CD4-positive, alpha-beta T cell (primary cell): ENCODE measurements at regions not wholly inside any gene's neighbourhood (a gene's known extent, or its start where the extent isn't known, plus 50 kb on each side); places are given as distances from the start of the nearest gene placed in this dataset.

ENCODE experiments used
- ATAC-seq: fragments of 200-7000 bp; cut with Tn5 transposase; one replicate; pipeline ENCODE4 v1.10.0; 2022; ENCODE audit warnings: mild to moderate bottlenecking; ENCODE audit not compliant: poor library complexity
- CTCF ChIA-PET: fragments of 350-600 bp; sonication (Branson Sonifier 250); formaldehyde crosslinking; loops from one replicate; lab custom pipeline; 2021; ENCODE audit warnings: antibody characterized with exemption, inconsistent platforms; lab: Charles Lee
- POLR2A ChIA-PET: fragments of 350-600 bp; sonication (Branson Sonifier 250); formaldehyde crosslinking; loops from one replicate; lab custom pipeline; 2021; ENCODE audit warnings: antibody characterized with exemption, inconsistent platforms; lab: Charles Lee
- DNase-seq, 14 experiments: peaks; one replicate each; pipeline ENCODE4 v3.0.0-alpha.2; 2013 to 2020; ENCODE audit warnings: mixed read lengths in 2 of 14
- H3K27ac ChIP-seq, 2 donors: one replicate each; pipeline versions ENCODE4 v1.5.1 to v1.7.0; 2013; ENCODE audit warnings: low read length in 2 of 2, low read depth in 1 of 2, mild to moderate bottlenecking in 1 of 2
- H3K27me3 ChIP-seq, 2 experiments: 1 replicate in 1 of 2; 2 replicates in 1 of 2; pipeline versions ENCODE4 v1.6.1 to v1.7.0; 2013; ENCODE audit warnings: low read length in 2 of 2, control low read depth in 1 of 2, mild to moderate bottlenecking in 1 of 2, moderate library complexity in 1 of 2; ENCODE audit not compliant: insufficient read depth in 2 of 2, control insufficient read depth in 1 of 2
- H3K36me3 ChIP-seq: one replicate; pipeline ENCODE4 v1.6.1; 2013; ENCODE audit warnings: low read length, control low read depth; ENCODE audit not compliant: insufficient read depth
- H3K4me1 ChIP-seq: one replicate; pipeline ENCODE4 v1.6.1; 2013; ENCODE audit warnings: low read length, control low read depth; ENCODE audit not compliant: insufficient read depth
- H3K4me3 ChIP-seq: one replicate; pipeline ENCODE4 v1.5.1; 2013; ENCODE audit warnings: mild to moderate bottlenecking, low read length, moderate library complexity
- H3K9me3 ChIP-seq, 2 experiments: 1 replicate in 1 of 2; 2 replicates in 1 of 2; pipeline versions ENCODE4 v1.6.1 to v1.7.0; 2013; ENCODE audit warnings: low read length in 2 of 2, mild to moderate bottlenecking in 2 of 2, control low read depth in 1 of 2, moderate library complexity in 1 of 2; ENCODE audit not compliant: control insufficient read depth in 1 of 2, insufficient read depth in 1 of 2
- H3K27ac Mint-ChIP-seq: one replicate; pipeline ENCODE4 v1.8.0; 2020; ENCODE audit warnings: mixed read lengths
- H3K27me3 Mint-ChIP-seq: one replicate; pipeline ENCODE4 v1.8.0; 2021; ENCODE audit warnings: mixed read lengths
- H3K36me3 Mint-ChIP-seq: one replicate; pipeline ENCODE4 v1.8.0; 2021; ENCODE audit warnings: low read depth, mixed read lengths
- H3K4me1 Mint-ChIP-seq: one replicate; pipeline ENCODE4 v1.8.0; 2021; ENCODE audit warnings: low read depth, mixed read lengths
- H3K4me3 Mint-ChIP-seq: one replicate; pipeline ENCODE4 v1.8.0; 2020; ENCODE audit warnings: mild to moderate bottlenecking, mixed read lengths
- H3K9me3 Mint-ChIP-seq: one replicate; pipeline ENCODE4 v1.8.0; 2020; ENCODE audit warnings: mixed read lengths
- CTCF ChIP-seq: fragments of 200-600 bp; IDR thresholded peaks from one replicate; pipeline ENCODE4 v1.8.0; 2022; ENCODE audit warnings: antibody characterized with exemption, mild to moderate bottlenecking
- intact Hi-C, 2 experiments: fragments of 100-400 bp; cut with DNase I in 1 of 2; cut with micrococcal nuclease in 1 of 2; formaldehyde crosslinking; loops; one replicate each; pipeline versions ENCODE4 v1.15.1 to v1.9.0; 2023 to 2025; cut with DNase I, micrococcal nuclease

DNA sequence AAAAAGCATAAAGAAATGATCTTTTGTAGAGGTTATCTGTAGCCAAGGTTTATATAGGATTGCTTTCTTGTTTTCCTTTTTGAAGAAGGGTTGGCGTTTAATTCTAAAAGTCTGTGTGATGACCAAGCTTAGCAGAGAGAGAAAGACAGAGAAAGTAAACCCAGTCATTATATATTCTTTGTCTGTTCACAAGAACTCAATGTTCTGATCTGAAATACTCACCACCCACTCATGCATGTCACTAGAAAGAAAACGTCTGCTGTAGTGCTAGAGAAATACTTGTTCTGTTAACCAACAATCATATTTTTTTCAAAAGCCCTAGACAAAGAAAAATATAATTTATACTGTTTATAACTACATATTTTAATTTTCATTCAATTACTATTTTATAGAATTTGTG, 173.7 kb upstream of the SLITRK5 start:
- no peak overlapping the region for H3K4me3 ChIP-seq
- Mint-ChIP-seq H3K4me1 (no peaks in the 10 kb centered on the region), H3K36me3 (no peaks in the 10 kb centered on the region), H3K27ac (no peak overlapping the region), H3K9me3 (peaks cover 7% of the 10 kb centered on the region), H3K4me3 (no peak overlapping the region), H3K27me3 (no peaks in the 10 kb centered on the region)
- ATAC-seq (no peak), DNase-seq (no peak)
- H3K27ac ChIP-seq: no peak overlapping the region
- H3K36me3 ChIP-seq: no peaks in the 10 kb centered on the region
- TF ChIP-seq CTCF: no peak
- intact Hi-C loops: no loop called here
- no peaks in the 10 kb centered on the region for H3K27me3 ChIP-seq
- POLR2A ChIA-PET: no interaction called here
- H3K4me1 ChIP-seq: no peaks in the 10 kb centered on the region
- CTCF ChIA-PET: no interaction called here
- H3K9me3 ChIP-seq: peaks cover 0 to 3% of the 10 kb centered on the region in 2 experiments

DNA sequence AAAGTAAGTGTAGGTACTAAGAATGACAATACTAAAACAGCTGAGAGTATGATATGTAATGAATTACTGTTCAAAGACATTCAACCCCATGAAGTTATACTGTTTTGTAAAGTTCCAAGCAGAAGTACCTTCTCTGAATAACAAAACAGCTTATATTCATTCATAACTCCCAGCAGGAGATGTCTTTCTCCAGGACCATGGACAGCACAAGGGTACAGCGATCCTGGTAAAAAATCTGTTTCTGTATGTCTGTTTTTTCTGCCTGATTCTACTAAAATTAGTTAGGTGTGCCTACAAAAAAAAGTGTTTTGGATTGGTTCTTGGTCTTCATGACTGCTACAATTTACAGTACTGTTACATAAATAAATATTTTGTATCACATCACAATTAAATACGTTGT, 172.5 kb upstream of the SLITRK5 start:
- H3K4me1 ChIP-seq: no peaks in the 10 kb centered on the region
- Mint-ChIP-seq H3K9me3 (peaks cover 7% of the 10 kb centered on the region), H3K4me3 (no peak overlapping the region), H3K27ac (no peak overlapping the region), H3K36me3 (no peaks in the 10 kb centered on the region), H3K4me1 (no peaks in the 10 kb centered on the region), H3K27me3 (no peaks in the 10 kb centered on the region)
- TF ChIP-seq CTCF: no peak
- no peaks in the 10 kb centered on the region for H3K27me3 ChIP-seq
- ChIA-PET POLR2A (no interaction called here), CTCF (no interaction called here)
- intact Hi-C loops: no loop called here
- no peak overlapping the region for H3K4me3 ChIP-seq
- no peak overlapping the region for H3K27ac ChIP-seq
- H3K9me3 ChIP-seq: peaks cover 0 to 3% of the 10 kb centered on the region in 2 experiments
- no peak for ATAC-seq
- no peak for DNase-seq
- H3K36me3 ChIP-seq: no peaks in the 10 kb centered on the region

DNA sequence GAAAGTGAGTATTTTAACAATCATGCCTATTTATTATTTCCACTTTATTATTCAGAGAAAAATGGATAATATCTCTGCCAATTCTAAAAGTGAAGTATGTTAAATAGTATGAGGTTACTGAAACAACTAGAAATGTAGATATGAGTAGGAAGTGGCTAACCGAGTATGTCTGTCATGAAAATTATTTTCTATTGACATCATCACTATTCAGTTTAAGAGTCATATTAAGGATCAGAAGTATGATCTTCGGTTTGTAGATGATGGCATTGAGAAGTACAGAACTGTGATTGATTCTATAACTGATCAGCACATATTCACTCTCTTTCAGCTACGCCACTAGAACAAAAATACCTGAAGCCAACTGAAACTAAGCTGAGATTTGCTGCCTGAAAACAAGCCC, 146.4 kb upstream of the SLITRK5 start:
- intact Hi-C loops: no loop called here
- H3K36me3 Mint-ChIP-seq: no peaks in the 10 kb centered on the region
- no peaks in the 10 kb centered on the region for H3K27me3 ChIP-seq
- no peak overlapping the region for H3K4me3 ChIP-seq
- POLR2A ChIA-PET: no interaction called here
- no peaks in the 10 kb centered on the region for H3K4me1 ChIP-seq
- peaks cover 3% of the 10 kb centered on the region for H3K9me3 Mint-ChIP-seq
- no peaks in the 10 kb centered on the region for H3K36me3 ChIP-seq
- no peaks in the 10 kb centered on the region for H3K27me3 Mint-ChIP-seq
- H3K4me1 Mint-ChIP-seq: no peaks in the 10 kb centered on the region
- H3K27ac ChIP-seq: no peak overlapping the region
- H3K4me3 Mint-ChIP-seq: no peak overlapping the region
- ATAC-seq (no peak), DNase-seq (no peak)
- CTCF ChIA-PET: no interaction called here
- peaks cover 5 to 6% of the 10 kb centered on the region in 2 experiments for H3K9me3 ChIP-seq
- TF ChIP-seq CTCF: no peak
- no peak overlapping the region for H3K27ac Mint-ChIP-seq
